ENCODE measurements at regions not wholly inside any gene's neighbourhood (a gene's known extent, or its start where the extent isn't known, plus 50 kb on each side); places are given as distances from the start of the nearest gene placed in this dataset.

DNA sequence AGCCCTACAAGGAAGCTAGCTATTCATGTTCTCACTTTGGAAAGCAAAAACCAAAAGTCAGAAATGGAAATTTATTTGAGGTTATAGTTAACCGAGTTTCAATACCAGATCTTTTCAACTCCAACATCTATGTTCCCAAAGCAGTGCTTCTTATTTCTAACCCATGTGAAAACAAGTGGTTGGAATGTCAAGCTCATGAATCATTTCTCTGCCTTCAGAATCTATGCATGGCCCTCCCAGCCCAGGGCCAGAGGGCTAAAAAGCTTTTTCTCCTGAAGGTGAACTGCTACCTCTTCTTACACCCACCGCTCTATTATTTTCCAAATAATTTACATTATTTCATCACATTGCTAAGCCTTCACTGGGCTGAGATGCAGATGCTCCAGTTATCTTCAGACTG, 158.4 kb downstream of the SP3 start:
- no peak overlapping the region for H3K27ac ChIP-seq (ENCODE audit: low read depth, low read length)
- no peak overlapping the region for H2BK20ac ChIP-seq (ENCODE audit: low read length)
- no peak overlapping the region for H2AK5ac ChIP-seq (ENCODE audit: low read depth, low read length)
- no peaks in the 10 kb centered on the region for H3K27me3 ChIP-seq (replicated peaks in 1 of 4; ENCODE audit: control insufficient read depth in 3 of 4, extremely low read depth in 1 of 4, insufficient read depth in 3 of 4, low read length in 3 of 4)
- no peak overlapping the region for H3K9ac ChIP-seq (replicated peaks in 1 of 4; ENCODE audit: extremely low read depth in 1 of 4, low read depth in 3 of 4, low read length in 3 of 4)
- POLR2A ChIA-PET (ENCODE audit: partially characterized antibody) = interaction anchor here (1.2 kb wide), 1 partner anchor 11 kb away, joined by 3 read pairs; no protein-coding TSS in a partner anchor
- no peak overlapping the region for H4K91ac ChIP-seq (replicated peaks; ENCODE audit: insufficient read length, low read length)
- H2BK15ac ChIP-seq (ENCODE audit: low read length) = no peak overlapping the region
- peaks cover 2 to 5% of the 10 kb centered on the region in 2 experiments; a peak in 1 of 4 replicates for H3K9me3 ChIP-seq (ENCODE audit: insufficient read depth in 2 of 2, low read depth in 1 of 2, low read length in 1 of 2)
- CTCF ChIA-PET (ENCODE audit: partially characterized antibody) = interaction anchor here (0.6 to 1.5 kb wide), 3 partner anchors 13 to 234 kb away, joined by 3 read pairs; no protein-coding TSS in a partner anchor
- H3K4me3 ChIP-seq (ENCODE audit: extremely low read depth in 1 of 4, insufficient read depth in 2 of 4, low read depth in 3 of 4, low read length in 4 of 4) = no peak overlapping the region
- no peak overlapping the region for H2AFZ ChIP-seq (ENCODE audit: low read length)
- H4K20me1 ChIP-seq (replicated peaks in 1 of 2; ENCODE audit: control insufficient read depth in 1 of 2, insufficient read depth in 2 of 2, low read length in 2 of 2) = no peaks in the 10 kb centered on the region
- no peak overlapping the region for H2BK5ac ChIP-seq (ENCODE audit: low read depth, low read length)
- H3K18ac ChIP-seq (ENCODE audit: extremely low read depth, low read length) = no peak overlapping the region
- H4K5ac ChIP-seq (ENCODE audit: insufficient read length, low read depth, low read length) = no peak overlapping the region
- no peaks in the 10 kb centered on the region for H3K36me3 ChIP-seq (ENCODE audit: control insufficient read depth in 2 of 4, insufficient read depth in 4 of 4, low read length in 3 of 4)
- no peak overlapping the region for H3K4me2 ChIP-seq (ENCODE audit: insufficient read depth in 1 of 2, low read depth in 2 of 2, low read length in 2 of 2)
- H3K79me2 ChIP-seq (ENCODE audit: control insufficient read depth in 1 of 2, insufficient read depth in 2 of 2, low read length in 2 of 2) = no peaks in the 10 kb centered on the region
- no peak overlapping the region for H4K8ac ChIP-seq (ENCODE audit: extremely low read depth, insufficient read depth, low read length)
- H2BK12ac ChIP-seq (ENCODE audit: low read depth, low read length) = no peak overlapping the region
- DNase-seq (ENCODE audit: low read depth in 1 of 2, low spot score in 2 of 2) (peak in 1 of 2 experiments; percentile 6), FAIRE-seq (no peak)
- no peak overlapping the region for H2BK120ac ChIP-seq (replicated peaks; ENCODE audit: low read depth, low read length)
- H3K79me1 ChIP-seq (ENCODE audit: low read depth, low read length) = no peaks in the 10 kb centered on the region
- WGBS, 2 experiments (ENCODE audit: extremely low coverage in 1 of 2, insufficient coverage in 1 of 2, insufficient read length in 1 of 2, insufficient replicate concordance in 2 of 2, low coverage in 1 of 2, low lambda C conversion rate in 2 of 2, missing lambda C conversion rate in 1 of 2) = 83% methylated on average over 2 of the region's 2 CpGs; no CpG with 5 or more reads in 1 of the 2 experiments
- H3K23ac ChIP-seq (ENCODE audit: insufficient read length) = no peak overlapping the region
- no peaks in the 10 kb centered on the region for H3K4me1 ChIP-seq (replicated peaks in 1 of 4; ENCODE audit: control insufficient read depth in 3 of 4, insufficient read depth in 4 of 4, low read length in 3 of 4)
- no peak overlapping the region for H3K56ac ChIP-seq (replicated peaks; ENCODE audit: insufficient read length, low read depth, low read length)
- H3K14ac ChIP-seq (ENCODE audit: insufficient read length) = no peak overlapping the region
- no peak overlapping the region for H3K4ac ChIP-seq (replicated peaks; ENCODE audit: insufficient read length, low read depth, low read length)
- H3K23me2 ChIP-seq (ENCODE audit: low read depth, low read length) = no peaks in the 10 kb centered on the region
- TF ChIP-seq, protein P1, sequence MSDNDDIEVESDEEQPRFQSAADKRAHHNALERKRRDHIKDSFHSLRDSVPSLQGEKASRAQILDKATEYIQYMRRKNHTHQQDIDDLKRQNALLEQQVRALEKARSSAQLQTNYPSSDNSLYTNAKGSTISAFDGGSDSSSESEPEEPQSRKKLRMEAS (IDR thresholded peaks at IDR 0.05) = no peak
- TF ChIP-seq EGR1 (IDR thresholded peaks at IDR 0.05; ENCODE audit: borderline replicate concordance, low read depth, low read length) (no peak), CBX5 (IDR thresholded peaks at IDR 0.05; ENCODE audit: low read depth, low read length) (no peak), BACH1 (IDR thresholded peaks at IDR 0.05; ENCODE audit: low read length) (no peak), MAFK (IDR thresholded peaks at IDR 0.05; ENCODE audit: low read depth, low read length) (no peak), KDM4A (IDR thresholded peaks at IDR 0.05; ENCODE audit: low read depth, low read length, severe bottlenecking) (no peak)
